SK-N-SH treated with all-trans-retinoic acid at 6 μM for 48 hours (cell line): ENCODE measurements at regions not wholly inside any gene's neighbourhood (a gene's known extent, or its start where the extent isn't known, plus 50 kb on each side); places are given as distances from the start of the nearest gene placed in this dataset.
"Not testable (repeated sequence)": the region's sequence is repeated elsewhere in the genome, so short reads cannot be mapped to it uniquely, and the experiment has no call there.

Experiments used
- ATAC-seq: fragments of 200-7000 bp; cut with Tn5 transposase; 3 replicates; pipeline ENCODE4 v1.9.1; 2020; ENCODE audit warnings: mild to moderate bottlenecking, moderate library complexity
- ARNTL ChIP-seq: fragments of 450-650 bp; formaldehyde crosslinking; IDR thresholded peaks from 2 replicates; pipeline ENCODE4 v1.5.0; 2020; ENCODE audit warnings: low read depth, mild to moderate bottlenecking, moderate library complexity, borderline replicate concordance
- BACH2 ChIP-seq: fragments of 250-450 bp; sonication (Bioruptor Pico); IDR thresholded peaks from 2 replicates; pipeline ENCODE4 v1.9.0; 2021; ENCODE audit warnings: mild to moderate bottlenecking, borderline replicate concordance
- CREB5 ChIP-seq: fragments of 250-450 bp; sonication (Bioruptor Pico); IDR thresholded peaks from 2 replicates; pipeline ENCODE4 v1.5.1; 2020; ENCODE audit warnings: low read depth, mild to moderate bottlenecking, moderate library complexity
- CSDC2 ChIP-seq: fragments of 250-450 bp; sonication (Bioruptor Pico); IDR thresholded peaks from 2 replicates; pipeline ENCODE4 v1.5.0; 2020; ENCODE audit warnings: mild to moderate bottlenecking, moderate library complexity
- CSRNP3 ChIP-seq: fragments of 250-450 bp; sonication (Bioruptor Pico); IDR thresholded peaks from 2 replicates; pipeline ENCODE4 v1.5.1; 2021; ENCODE audit warnings: mild to moderate bottlenecking, moderate library complexity
- ESRRG ChIP-seq: fragments of 250-450 bp; sonication (Bioruptor Pico); IDR thresholded peaks from 2 replicates; pipeline ENCODE4 v1.6.1; 2021; ENCODE audit warnings: mild to moderate bottlenecking
- GLIS3 ChIP-seq: fragments of 250-450 bp; sonication (Bioruptor Pico); IDR thresholded peaks from 2 replicates; pipeline ENCODE4 v1.5.0; 2020; ENCODE audit warnings: mild to moderate bottlenecking, moderate library complexity
- ISL1 ChIP-seq: fragments of 250-450 bp; sonication (Bioruptor Pico); IDR thresholded peaks from 2 replicates; pipeline ENCODE4 v2.1.2; 2022; ENCODE audit warnings: mild to moderate bottlenecking, moderate library complexity
- OSR1 ChIP-seq: fragments of 250-450 bp; sonication (Bioruptor Pico); IDR thresholded peaks from 2 replicates; pipeline ENCODE4 v1.8.0; 2022; ENCODE audit warnings: moderate library complexity, mild to moderate bottlenecking, inconsistent platforms
- PATZ1 ChIP-seq: fragments of 250-450 bp; sonication (Bioruptor Pico); IDR thresholded peaks from 2 replicates; pipeline ENCODE4 v1.8.0; 2020; ENCODE audit warnings: mild to moderate bottlenecking, moderate library complexity, borderline replicate concordance
- PPARA ChIP-seq: fragments of 250-450 bp; sonication (Bioruptor Pico); IDR thresholded peaks from 2 replicates; pipeline ENCODE4 v1.5.0; 2020; ENCODE audit warnings: mild to moderate bottlenecking, borderline replicate concordance
- RARB ChIP-seq: fragments of 250-450 bp; sonication (Bioruptor Pico); IDR thresholded peaks from 2 replicates; pipeline ENCODE4 v1.8.0; 2021; ENCODE audit warnings: mild to moderate bottlenecking, moderate library complexity
- SNAI2 ChIP-seq: fragments of 250-450 bp; sonication (Bioruptor Pico); IDR thresholded peaks from 2 replicates; pipeline ENCODE4 v1.5.0; 2020; ENCODE audit warnings: mild to moderate bottlenecking, moderate library complexity
- TSHZ2 ChIP-seq: fragments of 250-450 bp; sonication (Bioruptor Pico); IDR thresholded peaks from 2 replicates; pipeline ENCODE4 v1.5.0; 2020; ENCODE audit warnings: mild to moderate bottlenecking, moderate library complexity
- ZC3H10 ChIP-seq: fragments of 250-450 bp; sonication (Bioruptor Pico); IDR thresholded peaks from 2 replicates; pipeline ENCODE4 v1.5.1; 2021; ENCODE audit warnings: mild to moderate bottlenecking, moderate library complexity
- ZFP3 ChIP-seq: fragments of 250-450 bp; sonication (Bioruptor Pico); IDR thresholded peaks from 2 replicates; pipeline ENCODE4 v1.5.0; 2020; ENCODE audit warnings: mild to moderate bottlenecking, moderate library complexity
- ZNF565 ChIP-seq: fragments of 450-650 bp; formaldehyde crosslinking; conservative IDR thresholded peaks from 2 replicates; pipeline ENCODE4 v1.5.0; 2020; ENCODE audit warnings: low read depth, mild to moderate bottlenecking, moderate library complexity
- ZNF70 ChIP-seq: fragments of 450-650 bp; formaldehyde crosslinking; IDR thresholded peaks from 2 replicates; pipeline ENCODE4 v1.5.0; 2020; ENCODE audit warnings: mild to moderate bottlenecking, moderate library complexity
- ZNF8 ChIP-seq: fragments of 450-650 bp; formaldehyde crosslinking; IDR thresholded peaks from 2 replicates; pipeline ENCODE4 v1.5.0; 2020; ENCODE audit warnings: mild to moderate bottlenecking, moderate library complexity

- no peak for TF ChIP-seq CSRNP3 (CRISPR knock-in tag)
- no peak for ATAC-seq
These were observed 506.4 kb upstream of the PABPC4L start for GRCh38 chr4:134708026-134708425.

GRCh38 chr4:134702374-134702773 lies 500.8 kb upstream of the PABPC4L start:
- TF ChIP-seq CREB5 (CRISPR knock-in tag), result no peak
- TF ChIP-seq PPARA, result no peak
- no peak for TF ChIP-seq BACH2 (CRISPR knock-in tag)
- no peak for TF ChIP-seq ZNF8 (CRISPR knock-in tag)
- no peak for TF ChIP-seq ZFP3 (CRISPR knock-in tag)
- no peak for TF ChIP-seq RARB (CRISPR knock-in tag)
- no peak for TF ChIP-seq ZNF70 (CRISPR knock-in tag)
- no peak for TF ChIP-seq TSHZ2 (CRISPR knock-in tag)
- TF ChIP-seq PATZ1 (CRISPR knock-in tag), result no peak
- no peak for TF ChIP-seq ZNF565 (CRISPR knock-in tag)
- ATAC-seq, result peak; percentile 65; the same call in 2 of the 3 replicates

- TF ChIP-seq ISL1 (CRISPR knock-in tag), result no peak
- no peak for TF ChIP-seq PPARA
- TF ChIP-seq ARNTL (CRISPR knock-in tag), result no peak
- no peak for TF ChIP-seq CSDC2 (CRISPR knock-in tag)
- no peak for TF ChIP-seq ZC3H10 (CRISPR knock-in tag)
- TF ChIP-seq ESRRG, result no peak
- no peak for TF ChIP-seq TSHZ2 (CRISPR knock-in tag)
- no peak for TF ChIP-seq SNAI2 (CRISPR knock-in tag)
- TF ChIP-seq BACH2 (CRISPR knock-in tag), result no peak
- TF ChIP-seq OSR1 (CRISPR knock-in tag), result no peak
- no peak for TF ChIP-seq CSRNP3 (CRISPR knock-in tag)
- no peak for TF ChIP-seq ZNF70 (CRISPR knock-in tag)
- TF ChIP-seq GLIS3, result no peak
- no peak for ATAC-seq
These were observed 498.7 kb upstream of the PABPC4L start for GRCh38 chr4:134700251-134700650.

GRCh38 chr4:134698831-134699230 lies 497.2 kb upstream of the PABPC4L start:
- ATAC-seq, result not testable (repeated sequence)
